Mesothelial cell of epicardium (in vitro differentiated cells): ENCODE measurements at regions not wholly inside any gene's neighbourhood (a gene's known extent, or its start where the extent isn't known, plus 50 kb on each side); places are given as distances from the start of the nearest gene placed in this dataset.

ENCODE experiments used
- DNase-seq, 2 experiments: peaks; one replicate each; pipeline ENCODE4 v3.0.0; 2021; ENCODE audit warnings: low spot score in 2 of 2; ENCODE audit not compliant: unreplicated experiment in 2 of 2
- H3K27ac Mint-ChIP-seq: 2 replicates; pipeline ENCODE4 v1.8.0; 2021; ENCODE audit warnings: mixed read lengths
- H3K27me3 Mint-ChIP-seq: 2 replicates; pipeline ENCODE4 v1.8.0; 2021; ENCODE audit warnings: low read depth, mixed read lengths
- H3K36me3 Mint-ChIP-seq: 2 replicates; pipeline ENCODE4 v1.8.0; 2021; ENCODE audit warnings: mixed read lengths
- H3K4me1 Mint-ChIP-seq: 2 replicates; pipeline ENCODE4 v1.8.0; 2021; ENCODE audit warnings: mixed read lengths
- H3K4me3 Mint-ChIP-seq: 2 replicates; pipeline ENCODE4 v1.8.0; 2021; ENCODE audit warnings: mild to moderate bottlenecking, moderate library complexity, mixed read lengths
- H3K9me3 Mint-ChIP-seq: 2 replicates; pipeline ENCODE4 v1.8.0; 2021; ENCODE audit warnings: mixed read lengths
- CTCF ChIP-seq: fragments of 200-600 bp; sonication (generic); IDR thresholded peaks from one replicate; pipeline ENCODE4 v1.5.0; 2021; ENCODE audit warnings: antibody characterized with exemption; ENCODE audit not compliant: unreplicated experiment

- Mint-ChIP-seq H3K9me3 (peaks cover 3% of the 10 kb centered on the region), H3K36me3 (peaks cover 4% of the 10 kb centered on the region), H3K27me3 (no peaks in the 10 kb centered on the region), H3K27ac (peak overlapping the region; percentile 22), H3K4me3 (no peak overlapping the region), H3K4me1 (peaks cover 40% of the 10 kb centered on the region)
- TF ChIP-seq CTCF: no peak
- DNase-seq: no peak
Observed at GRCh38 chr2:149652926-149653325, 65.4 kb upstream of the MMADHC start.

- no peak for DNase-seq
- H3K9me3 Mint-ChIP-seq: peaks cover 3% of the 10 kb centered on the region
- H3K4me1 Mint-ChIP-seq: peaks cover 40% of the 10 kb centered on the region
Observed at GRCh38 chr2:149652526-149652925, 65.0 kb upstream of the MMADHC start.

GRCh38 chr2:149651229-149651628 lies 63.7 kb upstream of the MMADHC start:
- TF ChIP-seq CTCF: no peak
- H3K4me3 Mint-ChIP-seq: no peak overlapping the region
- H3K36me3 Mint-ChIP-seq: peaks cover 4% of the 10 kb centered on the region
- H3K27ac Mint-ChIP-seq: no peak overlapping the region
- H3K27me3 Mint-ChIP-seq: no peaks in the 10 kb centered on the region
- DNase-seq: no peak
- peaks cover 7% of the 10 kb centered on the region for H3K9me3 Mint-ChIP-seq
- peaks cover 36% of the 10 kb centered on the region for H3K4me1 Mint-ChIP-seq

More at GRCh38 chr2:149652526-149652925, 65.0 kb upstream of the MMADHC start:
- Mint-ChIP-seq H3K4me3 (no peak overlapping the region), H3K27ac (peak overlapping the region; percentile 22), H3K27me3 (no peaks in the 10 kb centered on the region), H3K36me3 (peaks cover 4% of the 10 kb centered on the region)
- no peak for TF ChIP-seq CTCF

GRCh38 chr2:149650006-149650405 lies 62.4 kb upstream of the MMADHC start:
- Mint-ChIP-seq H3K4me1 (peaks cover 36% of the 10 kb centered on the region), H3K9me3 (peaks cover 7% of the 10 kb centered on the region), H3K27ac (no peak overlapping the region), H3K27me3 (no peaks in the 10 kb centered on the region), H3K4me3 (no peak overlapping the region), H3K36me3 (peaks cover 4% of the 10 kb centered on the region)
- TF ChIP-seq CTCF: no peak
- DNase-seq: no peak

- no peak for TF ChIP-seq CTCF
- peaks cover 8% of the 10 kb centered on the region for H3K36me3 Mint-ChIP-seq
- peaks cover 11% of the 10 kb centered on the region for H3K9me3 Mint-ChIP-seq
- peaks cover 25% of the 10 kb centered on the region for H3K4me1 Mint-ChIP-seq
- H3K4me3 Mint-ChIP-seq: no peak overlapping the region
- DNase-seq: no peak
- no peaks in the 10 kb centered on the region for H3K27me3 Mint-ChIP-seq
- H3K27ac Mint-ChIP-seq: peak overlapping the region; percentile 73
Observed at GRCh38 chr2:149648282-149649030, 60.9 kb upstream of the MMADHC start.
